Globus pallidus (tissue), 1 donor: ENCODE measurements at regions not wholly inside any gene's neighbourhood (a gene's known extent, or its start where the extent isn't known, plus 50 kb on each side); places are given as distances from the start of the nearest gene placed in this dataset.
A peak's percentile ranks its signal among the peaks of the same experiment; 100 is the strongest.

Source experiments
- DNase-seq: peaks from one replicate; pipeline ENCODE4 v3.0.0-alpha.2; 2015; ENCODE audit warnings: low spot score

DNA sequence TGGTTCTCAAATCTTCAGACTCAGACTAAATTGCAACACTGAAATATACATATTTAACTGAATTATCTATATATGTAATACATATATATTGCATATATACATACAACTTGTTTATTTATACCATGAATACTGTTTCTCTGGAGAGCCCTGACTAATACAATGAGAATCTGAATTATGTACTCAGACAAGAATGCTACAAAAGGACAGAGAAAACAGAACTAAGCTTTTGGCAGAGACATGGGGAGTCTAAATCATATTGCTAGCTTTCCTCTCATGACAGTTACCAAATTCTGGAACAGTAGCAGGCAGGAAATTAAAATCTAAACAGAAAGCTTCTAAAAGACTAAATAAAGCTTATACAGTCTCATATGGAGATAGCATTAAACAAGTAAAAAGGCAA lies 142.4 kb upstream of the KCNMB2 start:
- no peak for DNase-seq

GRCh38 chr3:178396318-178396717 lies 139.9 kb upstream of the KCNMB2 start:
- DNase-seq, result no peak

GRCh38 chr3:178397202-178397601 lies 139.0 kb upstream of the KCNMB2 start:
- no peak for DNase-seq

DNA sequence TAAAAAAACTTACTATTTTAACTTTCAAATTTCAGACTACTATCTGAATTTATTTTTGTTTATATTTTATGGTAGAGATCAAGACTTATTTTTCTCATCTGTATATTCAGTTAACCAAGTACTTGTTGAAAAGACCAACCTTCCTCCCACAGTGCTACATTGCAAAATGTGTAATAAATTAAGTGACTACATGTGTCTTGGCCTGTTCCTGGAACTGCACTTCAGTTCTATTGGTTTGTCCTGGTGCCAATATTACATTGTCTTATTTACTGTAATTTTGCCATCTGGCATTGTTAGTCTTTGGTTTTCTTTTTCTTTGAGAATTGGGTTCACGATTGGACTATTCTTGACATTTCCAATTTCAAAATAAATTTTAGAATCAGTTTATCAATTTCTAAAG lies 138.4 kb upstream of the KCNMB2 start:
- no peak for DNase-seq

DNA sequence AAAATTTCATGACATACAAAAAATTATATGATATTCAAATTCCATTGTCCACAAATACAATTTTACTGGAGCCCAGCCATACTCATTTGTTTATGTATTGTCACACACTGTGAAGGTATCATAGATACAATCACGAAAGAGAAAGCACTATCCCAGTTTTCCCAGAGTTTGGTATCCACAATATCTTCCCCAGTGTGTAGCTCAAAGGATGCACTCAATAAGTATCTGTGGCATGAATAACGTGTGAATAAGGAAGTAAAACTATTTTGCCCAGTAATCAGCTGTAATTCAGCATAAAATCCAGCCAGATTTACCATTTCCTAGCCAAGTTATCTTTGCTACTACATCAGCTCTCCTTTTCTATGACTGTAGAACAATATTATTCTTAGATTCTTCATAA lies 131.3 kb upstream of the KCNMB2 start:
- DNase-seq, result no peak

DNA sequence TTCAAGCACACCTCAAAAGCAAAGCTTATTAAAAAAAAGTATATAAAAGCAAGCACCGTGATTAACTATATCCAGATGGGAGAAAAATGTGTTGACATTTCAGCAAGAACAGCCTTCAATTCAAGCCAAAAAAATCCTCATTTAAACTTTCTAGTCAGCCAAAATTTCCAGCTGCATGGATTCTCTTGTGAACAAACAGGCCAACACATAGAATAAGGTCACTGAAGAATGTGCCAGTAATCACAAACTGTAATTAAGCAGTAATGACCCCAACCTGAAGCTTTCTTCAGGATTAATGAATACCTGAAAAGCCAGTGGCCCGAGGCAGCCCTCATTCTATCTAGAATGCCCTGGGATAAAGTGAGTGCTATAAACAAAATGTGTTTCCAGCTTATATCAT lies 130.7 kb upstream of the KCNMB2 start:
- no peak for DNase-seq

DNA sequence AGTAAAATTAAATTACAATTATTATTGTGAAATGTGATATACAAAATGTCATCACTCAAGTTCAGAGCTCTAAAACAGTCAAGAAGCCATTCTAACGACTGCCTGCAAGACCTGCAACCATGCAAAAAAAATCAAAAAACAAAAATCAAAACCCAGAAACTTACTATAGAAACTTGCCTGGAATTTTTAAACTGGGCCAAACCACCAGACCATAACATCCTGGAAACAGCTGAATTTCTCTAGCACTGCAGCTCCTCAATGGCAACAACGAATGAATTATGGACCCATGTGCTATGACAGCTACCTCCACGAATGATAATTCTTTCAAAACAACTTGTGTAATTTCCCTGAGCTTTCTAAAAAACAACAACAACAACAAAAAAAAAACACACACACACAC lies 130.0 kb upstream of the KCNMB2 start:
- no peak for DNase-seq

DNA sequence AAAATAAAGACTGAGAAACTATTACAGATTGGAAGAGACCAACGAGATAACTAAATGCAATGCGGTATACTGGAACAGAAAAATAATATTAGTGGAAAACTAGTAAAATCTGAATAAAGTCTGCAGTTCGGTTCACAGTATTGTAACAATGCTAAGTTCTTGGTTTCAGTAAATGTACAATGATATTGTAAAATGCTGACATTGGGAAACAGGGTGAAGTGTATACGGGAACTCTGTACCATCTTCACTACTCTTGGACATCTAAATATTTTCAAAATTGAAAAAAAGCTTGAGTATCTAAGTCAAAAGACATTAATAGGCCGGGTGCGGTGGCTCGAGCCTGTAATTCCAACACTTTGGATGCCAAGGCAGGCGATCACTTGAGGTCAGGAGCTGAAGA lies 120.9 kb upstream of the KCNMB2 start:
- no peak for DNase-seq

- no peak for DNase-seq
These were observed 118.5 kb upstream of the KCNMB2 start for GRCh38 chr3:178417736-178418135.

GRCh38 chr3:178419071-178419470 lies 117.2 kb upstream of the KCNMB2 start:
- DNase-seq, result no peak

DNA sequence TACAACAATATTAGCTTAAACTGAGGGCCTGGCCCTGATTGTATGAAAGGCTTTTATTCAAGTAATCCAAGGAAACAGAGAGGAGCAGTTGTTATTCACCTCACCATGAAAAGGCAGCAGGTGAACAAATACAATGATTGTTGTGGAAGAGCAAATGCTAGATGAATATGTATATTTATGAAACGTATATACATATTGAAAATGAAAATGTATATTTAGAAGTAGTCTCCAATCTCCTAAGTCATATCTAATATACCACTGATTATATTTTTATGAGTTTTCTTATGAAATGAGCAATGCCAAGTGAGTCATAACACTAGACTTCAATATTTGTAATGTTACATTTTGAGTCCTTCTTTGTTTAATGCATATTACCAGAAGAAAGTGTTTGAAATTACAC lies 116.2 kb upstream of the KCNMB2 start:
- no peak for DNase-seq

DNA sequence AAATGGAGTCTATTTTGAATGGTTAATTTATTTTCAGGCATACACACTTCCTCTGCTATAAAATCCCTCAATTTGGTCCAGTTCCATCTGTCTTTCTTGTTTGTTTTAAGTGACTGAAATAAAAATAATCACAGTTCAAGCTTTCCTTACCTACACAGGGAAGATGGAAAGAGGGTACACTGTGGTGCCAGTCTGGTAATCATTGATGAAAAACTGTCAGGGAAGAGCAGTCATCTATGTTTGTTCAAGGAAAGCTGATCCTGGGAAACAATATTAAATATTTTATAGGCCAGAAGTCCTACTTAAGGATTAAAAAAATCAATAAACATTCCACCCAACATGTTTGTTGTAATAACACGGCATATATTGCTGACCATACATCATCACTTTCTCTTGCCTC lies 115.2 kb upstream of the KCNMB2 start:
- no peak for DNase-seq

- DNase-seq, result no peak
These were observed 113.8 kb upstream of the KCNMB2 start for GRCh38 chr3:178422406-178422805.

- DNase-seq, result no peak
These were observed 108.2 kb upstream of the KCNMB2 start for GRCh38 chr3:178428037-178428436.

- peak; percentile 22 for DNase-seq
These were observed 101.9 kb upstream of the KCNMB2 start for GRCh38 chr3:178434206-178434805.

DNA sequence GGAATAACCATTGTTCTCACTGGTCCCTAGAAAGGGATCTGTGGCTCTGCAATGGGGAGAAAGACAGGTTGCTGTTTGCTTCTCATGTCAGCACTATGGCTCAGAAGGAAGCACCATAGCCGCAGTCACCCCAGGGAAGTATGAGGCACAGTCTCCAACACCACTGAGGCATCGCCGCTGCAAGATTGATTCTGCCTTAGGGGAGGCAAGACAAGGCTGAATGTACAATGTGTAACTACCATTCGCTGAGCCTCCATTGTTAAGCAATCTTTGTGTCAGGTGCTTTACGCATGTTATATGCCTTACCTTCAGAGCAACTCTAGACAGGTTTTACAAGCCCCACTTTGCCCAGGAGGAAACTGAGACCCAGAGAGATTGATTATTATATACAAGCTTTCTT lies 100.7 kb upstream of the KCNMB2 start:
- no peak for DNase-seq

GRCh38 chr3:178436773-178437172 lies 99.5 kb upstream of the KCNMB2 start:
- peak; percentile 10 for DNase-seq

- no peak for DNase-seq
These were observed 99.0 kb upstream of the KCNMB2 start for GRCh38 chr3:178437236-178437635.

DNA sequence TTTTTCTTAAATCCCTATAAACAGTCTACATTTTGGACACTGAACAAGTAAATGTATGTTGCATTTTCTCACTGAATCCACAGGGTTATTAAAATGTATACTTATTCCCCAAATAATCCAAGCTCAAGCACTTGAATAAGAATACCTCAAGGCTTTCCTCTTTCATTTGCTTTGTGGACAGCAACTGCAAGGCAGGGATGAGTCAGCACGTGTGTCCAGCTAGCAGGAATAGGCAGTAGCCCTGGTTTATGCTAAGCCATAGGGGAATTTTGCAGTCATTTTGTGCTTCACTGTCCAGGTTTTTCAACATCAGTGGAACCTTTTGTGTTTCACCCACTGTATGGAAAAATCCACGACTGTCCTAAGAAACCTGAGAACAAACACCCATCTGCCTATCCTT lies 96.7 kb upstream of the KCNMB2 start:
- DNase-seq, result no peak

DNA sequence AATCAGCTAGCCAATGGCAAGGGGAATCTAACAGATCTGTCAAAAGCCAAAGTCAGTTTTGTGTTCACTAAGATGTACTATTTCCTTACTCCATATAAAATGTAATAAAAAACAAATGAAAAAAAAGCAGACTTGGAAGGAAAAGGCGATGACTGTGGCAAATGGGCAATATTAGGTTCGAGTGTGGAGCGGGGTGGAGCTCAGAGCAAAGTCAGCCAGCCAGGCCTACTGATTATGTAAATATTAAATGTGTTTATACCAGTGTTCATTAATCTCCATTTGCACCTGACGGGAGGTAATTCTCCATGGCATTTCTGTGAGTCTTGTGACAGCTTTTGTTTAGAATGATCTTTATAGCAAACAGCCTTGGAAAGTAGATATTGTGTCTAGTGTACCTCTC lies 96.2 kb upstream of the KCNMB2 start:
- DNase-seq, result no peak

GRCh38 chr3:178443634-178444033 lies 92.6 kb upstream of the KCNMB2 start:
- DNase-seq, result no peak

- no peak for DNase-seq
These were observed 91.1 kb upstream of the KCNMB2 start for GRCh38 chr3:178445139-178445538.

DNA sequence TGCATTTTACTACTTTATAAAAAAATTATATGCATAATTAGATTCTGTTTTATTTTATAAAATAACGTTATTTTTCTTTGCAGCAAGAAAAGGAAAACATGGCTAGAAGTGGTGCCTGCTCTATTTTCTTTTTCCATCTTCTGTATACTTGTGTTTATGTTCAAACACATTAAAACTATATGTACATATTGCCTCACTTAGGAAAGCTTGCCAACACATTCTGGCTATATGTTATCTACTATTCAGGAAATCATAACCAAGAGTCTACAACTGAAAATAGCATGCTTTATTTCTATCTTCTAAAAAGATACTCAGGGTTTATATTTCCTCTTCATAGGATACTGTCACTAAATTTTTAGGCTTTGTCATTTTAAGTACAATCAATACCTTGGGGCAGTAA lies 90.2 kb upstream of the KCNMB2 start:
- DNase-seq, result no peak

GRCh38 chr3:178450476-178450875 lies 85.8 kb upstream of the KCNMB2 start:
- DNase-seq, result no peak

GRCh38 chr3:178451799-178452198 lies 84.4 kb upstream of the KCNMB2 start:
- DNase-seq, result no peak
